GM12878 (cell line): ENCODE measurements at regions not wholly inside any gene's neighbourhood (a gene's known extent, or its start where the extent isn't known, plus 50 kb on each side); places are given as distances from the start of the nearest gene placed in this dataset.

Source experiments
- ATAC-seq: fragments of 200-7000 bp; cut with Tn5 transposase; 3 replicates; pipeline ENCODE4 v1.9.1; 2020; ENCODE audit warnings: mild to moderate bottlenecking, moderate library complexity
- BruUV-seq: library from RNA; stranded (reverse); fragments of 400-500 nt; replicated peaks from 2 replicates; lab custom pipeline; 2021; lab: Mats Ljungman, UMichigan
- CTCF ChIA-PET: fragments of 300-600 bp; sonication (Branson Sonifier 250); formaldehyde crosslinking; extraction: SDS; loops from one replicate; lab custom pipeline; 2021; ENCODE audit warnings: inconsistent platforms; lab: Yijun Ruan, JAX
- POLR2A ChIA-PET: fragments of 350-600 bp; formaldehyde crosslinking; extraction: SDS; loops from one replicate; lab custom pipeline; 2021; ENCODE audit warnings: inconsistent platforms; lab: Charles Lee
- RAD21 ChIA-PET: fragments of 300-600 bp; sonication (Branson Sonifier 250); formaldehyde crosslinking; loops from one replicate; lab custom pipeline; 2023; ENCODE audit warnings: antibody characterized with exemption; ENCODE audit not compliant: unreplicated experiment; lab: Charles Lee
- SMC1A ChIA-PET: fragments of 300-600 bp; sonication (Branson Sonifier 250); formaldehyde crosslinking; loops from one replicate; lab custom pipeline; 2023; ENCODE audit not compliant: unreplicated experiment, uncharacterized antibody; lab: Charles Lee
- DNase-seq: peaks from one replicate; pipeline ENCODE4 v3.0.0-alpha.2; 2011; ENCODE audit warnings: low read depth, low spot score
- FAIRE-seq: peaks from 3 replicates; lab custom pipeline; 2011; peaks lifted over from hg19 to GRCh38; lab: Jason Lieb, UNC
- H2AFZ ChIP-seq: 2 replicates; pipeline ENCODE4 v1.6.0; 2011; ENCODE audit warnings: low read depth, low read length, control low read depth; ENCODE audit not compliant: control insufficient read depth
- H3K27ac ChIP-seq: 2 replicates; pipeline ENCODE4 v1.5.1; 2011; ENCODE audit warnings: control low read depth; ENCODE audit not compliant: control insufficient read depth, insufficient read depth
- H3K27me3 ChIP-seq, 2 experiments: replicated peaks in 1 of 2; 2 replicates each; pipeline versions ENCODE4 v1.6.0 to v1.6.1; 2011; ENCODE audit warnings: low read length in 1 of 2; ENCODE audit not compliant: control insufficient read depth in 2 of 2, insufficient read depth in 2 of 2
- H3K36me3 ChIP-seq, 2 experiments: 2 replicates each; pipeline ENCODE4 v1.5.1; 2011; ENCODE audit warnings: low read length in 1 of 2; ENCODE audit not compliant: control insufficient read depth in 2 of 2, insufficient read depth in 2 of 2
- H3K4me1 ChIP-seq: 2 replicates; pipeline ENCODE4 v1.6.1; 2011; ENCODE audit warnings: mild to moderate bottlenecking, low read length, moderate library complexity, mixed read lengths; ENCODE audit not compliant: control insufficient read depth, insufficient read depth
- H3K4me2 ChIP-seq: 2 replicates; pipeline ENCODE4 v1.6.0; 2011; ENCODE audit warnings: control low read depth; ENCODE audit not compliant: control insufficient read depth, insufficient read depth
- H3K4me3 ChIP-seq: fragments of 200-600 bp; sonication (generic); 2 replicates; pipeline ENCODE4 v1.5.1; 2016
- H3K79me2 ChIP-seq: 2 replicates; pipeline ENCODE4 v1.6.0; 2011; ENCODE audit warnings: low read length; ENCODE audit not compliant: control insufficient read depth, insufficient read depth
- H3K9ac ChIP-seq: 2 replicates; pipeline ENCODE4 v1.8.0; 2011; ENCODE audit warnings: low read length, control low read depth, mixed read lengths; ENCODE audit not compliant: control insufficient read depth, insufficient read depth
- H3K9me3 ChIP-seq: replicated peaks from 3 replicates; pipeline ENCODE4 v1.5.1; 2011; ENCODE audit warnings: mild to moderate bottlenecking, low read length; ENCODE audit not compliant: control insufficient read depth, insufficient read depth
- H4K20me1 ChIP-seq: 2 replicates; pipeline ENCODE4 v1.6.0; 2011; ENCODE audit not compliant: control insufficient read depth, insufficient read depth
- ATF2 ChIP-seq: IDR thresholded peaks from 2 replicates; pipeline ENCODE4 v1.6.1; 2012; ENCODE audit warnings: low read length, inconsistent platforms
- ATF3 ChIP-seq: IDR thresholded peaks from 2 replicates; pipeline ENCODE4 v1.6.1; 2011; ENCODE audit warnings: low read depth, mild to moderate bottlenecking, low read length, moderate library complexity, borderline replicate concordance; ENCODE audit errors: extremely low read depth
- BCL3 ChIP-seq: IDR thresholded peaks from 2 replicates; pipeline ENCODE4 v1.6.1; 2011; ENCODE audit warnings: borderline replicate concordance, low read depth, mild to moderate bottlenecking, moderate library complexity, low read length; ENCODE audit not compliant: insufficient read depth, poor library complexity, severe bottlenecking
- BCLAF1 ChIP-seq: fragments of 450-650 bp; IDR thresholded peaks from 2 replicates; pipeline ENCODE4 v1.6.1; 2017; ENCODE audit warnings: antibody characterized with exemption, mild to moderate bottlenecking, moderate library complexity
- BMI1 ChIP-seq: fragments of 450-650 bp; IDR thresholded peaks from 2 replicates; pipeline ENCODE4 v1.6.1; 2016; ENCODE audit warnings: mild to moderate bottlenecking, moderate library complexity, borderline replicate concordance
- CBX3 ChIP-seq: fragments of 200-600 bp; sonication (generic); IDR thresholded peaks from 2 replicates; pipeline ENCODE4 v1.6.1; 2016; ENCODE audit warnings: low read depth, borderline replicate concordance
- DPF2 ChIP-seq: fragments of 450-650 bp; IDR thresholded peaks from 2 replicates; pipeline ENCODE4 v1.6.1; 2017; ENCODE audit warnings: mild to moderate bottlenecking
- HDGF ChIP-seq: fragments of 450-650 bp; IDR thresholded peaks from 2 replicates; pipeline ENCODE4 v1.6.1; 2016; ENCODE audit warnings: antibody characterized with exemption
- KDM1A ChIP-seq: fragments of 200-600 bp; sonication (generic); IDR thresholded peaks from 2 replicates; pipeline ENCODE4 v1.6.1; 2016; ENCODE audit warnings: borderline replicate concordance
- MTA3 ChIP-seq: IDR thresholded peaks from 2 replicates; pipeline ENCODE4 v1.6.1; 2012; ENCODE audit warnings: low read length, inconsistent platforms, borderline replicate concordance
- NFIC ChIP-seq: IDR thresholded peaks from 2 replicates; pipeline ENCODE4 v1.6.1; 2012; ENCODE audit warnings: low read depth, mild to moderate bottlenecking, inconsistent platforms, low read length, moderate library complexity
- NR2C1 ChIP-seq: fragments of 450-650 bp; IDR thresholded peaks from 2 replicates; pipeline ENCODE4 v1.6.1; 2017; ENCODE audit warnings: antibody characterized with exemption, mild to moderate bottlenecking, moderate library complexity
- POLR2AphosphoS2 ChIP-seq: IDR thresholded peaks from 2 replicates; pipeline ENCODE4 v1.6.1; 2011; ENCODE audit warnings: low read depth, mild to moderate bottlenecking, low read length, improper control_type of control experiment, moderate library complexity
- SRF ChIP-seq, 2 experiments: IDR thresholded peaks; 2 replicates each; pipeline ENCODE4 v1.6.1; 2011; ENCODE audit warnings: low read depth in 2 of 2, low read length in 2 of 2, mild to moderate bottlenecking in 1 of 2, moderate library complexity in 1 of 2
- STAT3 ChIP-seq: IDR thresholded peaks from 2 replicates; pipeline ENCODE4 v1.6.1; 2011; ENCODE audit warnings: low read depth, low read length, improper control_type of control experiment
- USF2 ChIP-seq: IDR thresholded peaks from 2 replicates; pipeline ENCODE4 v1.6.1; 2011; ENCODE audit warnings: low read depth, low read length, improper control_type of control experiment, borderline replicate concordance
- WGBS: methylation state at CpG from one replicate; pipeline ENCODE4 v1.1.6; 2016; ENCODE audit warnings: low lambda C conversion rate; ENCODE audit not compliant: insufficient replicate concordance, insufficient coverage; ENCODE audit errors: missing lambda C conversion rate; 5-methylcytosine and 5-hydroxymethylcytosine counted together
- in situ Hi-C: fragments of 300-500 bp; cut with MboI; formaldehyde crosslinking; loops from 9 replicates; pipeline ENCODE4 v1.14.3; 2018; ENCODE audit warnings: mixed read lengths
- intact Hi-C: fragments of 100-400 bp; cut with micrococcal nuclease; formaldehyde crosslinking; loops from one replicate; pipeline ENCODE4 v1.14.2; 2022; ENCODE audit not compliant: unreplicated experiment

- no peak overlapping the region for H3K4me3 ChIP-seq
- ChIA-PET RAD21 (interaction anchor here (0.8 kb wide), 1 partner anchor 59 kb away, joined by 3 read pairs; no protein-coding TSS in a partner anchor), SMC1A (no interaction called here)
- no peak overlapping the region for H3K4me2 ChIP-seq
- no TSS peak for BruUV-seq
- H3K9me3 ChIP-seq: no peaks in the 10 kb centered on the region
- no peak overlapping the region for H3K9ac ChIP-seq
- H3K27ac ChIP-seq: no peak overlapping the region
- TF ChIP-seq USF2: no peak
- TF ChIP-seq MTA3: no peak
- no peak for TF ChIP-seq POLR2AphosphoS2
- no peak for TF ChIP-seq DPF2
- TF ChIP-seq BMI1: no peak
- no peak for TF ChIP-seq BCL3
- TF ChIP-seq HDGF: no peak
- TF ChIP-seq SRF (IDR thresholded peaks at IDR 0.05; ENCODE audit: low read depth in 2 of 2, low read length in 2 of 2): no peak
- no peak for TF ChIP-seq ATF3
- no peak for TF ChIP-seq NR2C1
- no peak for TF ChIP-seq KDM1A
- TF ChIP-seq ATF2: no peak
- TF ChIP-seq CBX3: no peak
- no peak for TF ChIP-seq NFIC
- no peak for TF ChIP-seq BCLAF1
- TF ChIP-seq STAT3: no peak
- TF ChIP-seq, all 136 proteins: peak for 0
- Histone ChIP-seq H2AFZ (no peak overlapping the region), H3K79me2 (no peaks in the 10 kb centered on the region), H3K36me3 (no peaks in the 10 kb centered on the region), H3K4me1 (no peaks in the 10 kb centered on the region), H3K27me3 (no peaks in the 10 kb centered on the region), H4K20me1 (no peaks in the 10 kb centered on the region)
- intact Hi-C loops (no loop called here), in situ Hi-C loops (no loop called here)
- 57% methylated on average over 5 of the region's 5 CpGs for WGBS
- ChIA-PET CTCF (no interaction called here), POLR2A (no interaction called here)
- no peak for FAIRE-seq
- DNase-seq: no peak
- no peak for ATAC-seq
Observed at GRCh38 chr13:22195726-22196125, 524.9 kb downstream of the FGF9 start.
